Astrocyte of the spinal cord (primary cell): ENCODE measurements at regions not wholly inside any gene's neighbourhood (a gene's known extent, or its start where the extent isn't known, plus 50 kb on each side); places are given as distances from the start of the nearest gene placed in this dataset.

Experiments
- DNase-seq: peaks from one replicate; pipeline ENCODE4 v3.0.0; 2011; ENCODE audit warnings: low read depth, low spot score
- H3K4me3 ChIP-seq: 2 replicates; pipeline ENCODE4 v1.5.1; 2011; ENCODE audit warnings: low read depth, mild to moderate bottlenecking, low read length, moderate library complexity
- CTCF ChIP-seq: IDR thresholded peaks from 2 replicates; pipeline ENCODE4 v1.5.1; 2012; ENCODE audit warnings: low read depth, mild to moderate bottlenecking, low read length, inconsistent platforms
- in situ Hi-C: cut with HindIII; loops from 2 replicates; pipeline ENCODE4 v1.10.0; 2017; ENCODE audit warnings: low sequenced_read_pairs

GRCh38 chr5:96142184-96142781, 180.6 kb upstream of the ELL2 start:
- in situ Hi-C loops: no loop called here
- TF ChIP-seq CTCF: no peak
- no peak overlapping the region for H3K4me3 ChIP-seq
- DNase-seq: no peak

- H3K4me3 ChIP-seq: no peak overlapping the region
- DNase-seq: no peak
- TF ChIP-seq CTCF: no peak
- in situ Hi-C loops: no loop called here
Observed at GRCh38 chr5:96141749-96142148, 180.1 kb upstream of the ELL2 start.

- no peak for DNase-seq
- TF ChIP-seq CTCF: no peak
- no peak overlapping the region for H3K4me3 ChIP-seq
- in situ Hi-C loops: no loop called here
Observed at GRCh38 chr5:96140496-96140895, 178.8 kb upstream of the ELL2 start.

- in situ Hi-C loops: no loop called here
- DNase-seq: no peak
- TF ChIP-seq CTCF: no peak
- H3K4me3 ChIP-seq: no peak overlapping the region
Observed at GRCh38 chr5:96140084-96140483, 178.4 kb upstream of the ELL2 start.

- in situ Hi-C loops: no loop called here
- no peak for TF ChIP-seq CTCF
- H3K4me3 ChIP-seq: no peak overlapping the region
- no peak for DNase-seq
Observed at GRCh38 chr5:96134886-96135285, 173.2 kb upstream of the ELL2 start.

GRCh38 chr5:96133341-96134079, 171.9 kb upstream of the ELL2 start:
- TF ChIP-seq CTCF: no peak
- no peak overlapping the region for H3K4me3 ChIP-seq
- in situ Hi-C loops: no loop called here
- no peak for DNase-seq
